Spleen (tissue), 11 donors: ENCODE measurements at regions not wholly inside any gene's neighbourhood (a gene's known extent, or its start where the extent isn't known, plus 50 kb on each side); places are given as distances from the start of the nearest gene placed in this dataset.

Experiments used
- DNase-seq: peaks from one replicate; pipeline ENCODE4 v3.0.0-alpha.2; 2020
- H3K27ac ChIP-seq, 8 donors: fragments of 200-600 bp; sonication (generic) in 7 of 8; 1 replicate in 4 of 8; 2 replicates in 4 of 8; pipeline versions ENCODE4 v1.5.0 to v1.8.0; 2016 to 2021; ENCODE audit warnings: inconsistent platforms in 4 of 8, mild to moderate bottlenecking in 4 of 8, moderate library complexity in 1 of 8
- H3K27me3 ChIP-seq, 7 donors: fragments of 200-600 bp; sonication (generic) in 6 of 7; replicated peaks in 1 of 7; 1 replicate in 4 of 7; 2 replicates in 3 of 7; pipeline versions ENCODE4 v1.5.0 to v1.8.0; 2016 to 2021; ENCODE audit warnings: inconsistent platforms in 3 of 7, mild to moderate bottlenecking in 1 of 7
- H3K36me3 ChIP-seq, 6 donors: fragments of 200-600 bp; sonication (generic) in 5 of 6; 1 replicate in 4 of 6; 2 replicates in 2 of 6; pipeline versions ENCODE4 v1.5.0 to v1.8.0; 2016 to 2021; ENCODE audit warnings: inconsistent platforms in 2 of 6
- H3K4me1 ChIP-seq, 6 donors: fragments of 200-600 bp; sonication (generic) in 5 of 6; 1 replicate in 3 of 6; 2 replicates in 3 of 6; pipeline versions ENCODE4 v1.5.0 to v1.8.0; 2016 to 2021; ENCODE audit warnings: inconsistent platforms in 3 of 6
- H3K4me3 ChIP-seq, 8 donors: fragments of 200-600 bp; sonication (generic) in 7 of 8; 1 replicate in 4 of 8; 2 replicates in 4 of 8; pipeline versions ENCODE4 v1.5.0 to v1.8.0; 2016 to 2021; ENCODE audit warnings: inconsistent platforms in 4 of 8, mild to moderate bottlenecking in 4 of 8, moderate library complexity in 2 of 8
- H3K9me3 ChIP-seq, 8 donors: fragments of 200-600 bp; sonication (generic) in 7 of 8; 1 replicate in 4 of 8; 2 replicates in 4 of 8; pipeline versions ENCODE4 v1.5.0 to v1.8.0; 2016 to 2021; ENCODE audit warnings: inconsistent platforms in 4 of 8
- POLR2A ChIP-seq, 3 donors: fragments of 450-650 bp; IDR thresholded peaks; one replicate each; pipeline ENCODE4 v1.5.1; 2017; ENCODE audit warnings: antibody characterized with exemption in 3 of 3, mild to moderate bottlenecking in 1 of 3
- POLR2AphosphoS5 ChIP-seq, 3 donors: sonication (generic); formaldehyde crosslinking; IDR thresholded peaks; one replicate each; pipeline ENCODE4 v1.5.1; 2017; ENCODE audit warnings: antibody characterized with exemption in 3 of 3
- WGBS, 5 donors: extraction: QIAGEN DNeasy Blood & Tissue Kit in 3 of 5; methylation state at CpG; one replicate each; pipeline versions ENCODE4 v1.1.5 to v1.1.7; 2013 to 2018; 5-methylcytosine and 5-hydroxymethylcytosine counted together
- intact Hi-C: fragments of 100-400 bp; cut with DNase I; formaldehyde crosslinking; loops from one replicate; pipeline ENCODE4 v1.15.0; 2023; ENCODE audit warnings: low total_unique reads
- TF ChIP-seq, protein P1 (sequence below), 11 experiments: fragments of 200-600 bp in 7 of 11; fragments of 450-650 bp in 4 of 11; sonication (generic) in 4 of 11; IDR thresholded peaks in 8 of 11; conservative IDR thresholded peaks in 3 of 11; 1 replicate in 7 of 11; 2 replicates in 4 of 11; pipeline versions ENCODE4 v1.4.0 to v1.8.0; 2016 to 2021; ENCODE audit warnings: antibody characterized with exemption in 11 of 11, inconsistent platforms in 4 of 11, mild to moderate bottlenecking in 1 of 11
- donor health status: healthy with polysubstance abuse.
- donor health status: DM: no; HTN: no; CAD: no; lungs with moderate emphysema.
- donor health status: DM: no; HTN: no; CAD: no.
- donor health status: Bipolar disorder and iron deficiency.
- donor health status: healthy.
- donor health status: DM: no; HTN: no; CAD: no.
- donor health status: DM: yes; HTN: yes; CAD: no.

GRCh38 chr4:186813377-186814068 is 89.9 kb upstream of the FAT1 start:
- Histone ChIP-seq H3K27me3 (no peaks in the 10 kb centered on the region), H3K4me3 (no peak overlapping the region), H3K27ac (no peak overlapping the region), H3K9me3 (peaks cover 0 to 7% (median 0%) of the 10 kb centered on the region in 8 donors), H3K36me3 (no peaks in the 10 kb centered on the region), H3K4me1 (no peaks in the 10 kb centered on the region)
- intact Hi-C loops: no loop called here
- no peak for DNase-seq
- 75 to 80% (median 76%) methylated on average over 3 of the region's 3 CpGs for WGBS, 5 donors
- TF ChIP-seq POLR2AphosphoS5 (IDR thresholded peaks at IDR 0.05): no peak
- TF ChIP-seq, protein P1, sequence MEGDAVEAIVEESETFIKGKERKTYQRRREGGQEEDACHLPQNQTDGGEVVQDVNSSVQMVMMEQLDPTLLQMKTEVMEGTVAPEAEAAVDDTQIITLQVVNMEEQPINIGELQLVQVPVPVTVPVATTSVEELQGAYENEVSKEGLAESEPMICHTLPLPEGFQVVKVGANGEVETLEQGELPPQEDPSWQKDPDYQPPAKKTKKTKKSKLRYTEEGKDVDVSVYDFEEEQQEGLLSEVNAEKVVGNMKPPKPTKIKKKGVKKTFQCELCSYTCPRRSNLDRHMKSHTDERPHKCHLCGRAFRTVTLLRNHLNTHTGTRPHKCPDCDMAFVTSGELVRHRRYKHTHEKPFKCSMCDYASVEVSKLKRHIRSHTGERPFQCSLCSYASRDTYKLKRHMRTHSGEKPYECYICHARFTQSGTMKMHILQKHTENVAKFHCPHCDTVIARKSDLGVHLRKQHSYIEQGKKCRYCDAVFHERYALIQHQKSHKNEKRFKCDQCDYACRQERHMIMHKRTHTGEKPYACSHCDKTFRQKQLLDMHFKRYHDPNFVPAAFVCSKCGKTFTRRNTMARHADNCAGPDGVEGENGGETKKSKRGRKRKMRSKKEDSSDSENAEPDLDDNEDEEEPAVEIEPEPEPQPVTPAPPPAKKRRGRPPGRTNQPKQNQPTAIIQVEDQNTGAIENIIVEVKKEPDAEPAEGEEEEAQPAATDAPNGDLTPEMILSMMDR (IDR thresholded peaks at IDR 0.05 in 8 of 11, conservative IDR thresholded peaks at IDR 0.05 in 3 of 11): no peak
- no peak for TF ChIP-seq POLR2A (IDR thresholded peaks at IDR 0.05)

DNA sequence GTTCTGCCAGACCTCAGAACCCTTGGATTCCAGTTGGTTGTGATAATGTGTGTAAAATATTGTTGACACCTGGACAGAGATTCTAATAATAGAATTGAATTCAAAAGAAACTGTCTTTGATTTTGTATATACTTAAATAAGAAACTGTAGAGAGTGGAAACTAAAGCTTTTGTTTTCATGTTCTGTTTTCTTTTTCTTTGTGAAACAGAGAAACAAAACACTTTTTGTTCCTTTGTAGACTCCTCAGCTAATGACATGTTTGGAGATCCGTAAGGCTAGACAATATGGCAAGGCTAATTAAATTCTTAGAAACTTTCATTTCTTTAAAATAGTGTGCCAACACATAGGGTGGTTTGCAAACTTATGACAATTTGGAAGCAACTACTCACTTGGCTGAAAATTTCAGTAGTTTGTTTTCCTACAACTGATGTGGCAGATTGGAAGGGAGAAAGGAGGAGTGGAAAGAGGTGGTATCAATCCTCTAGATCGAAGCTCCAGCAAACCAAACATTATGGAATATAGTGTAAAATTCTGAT is 90.9 kb upstream of the FAT1 start:
- no peak overlapping the region for H3K27ac ChIP-seq
- H3K36me3 ChIP-seq: no peaks in the 10 kb centered on the region
- DNase-seq: no peak
- no peak overlapping the region for H3K4me3 ChIP-seq
- H3K27me3 ChIP-seq: no peaks in the 10 kb centered on the region
- intact Hi-C loops: no loop called here
- WGBS, 5 donors: 33 to 42% (median 38%) methylated on average over 2 of the region's 2 CpGs
- H3K4me1 ChIP-seq: no peaks in the 10 kb centered on the region
- TF ChIP-seq, protein P1 (IDR thresholded peaks at IDR 0.05 in 8 of 11, conservative IDR thresholded peaks at IDR 0.05 in 3 of 11): no peak
- TF ChIP-seq POLR2A (IDR thresholded peaks at IDR 0.05): no peak
- no peak for TF ChIP-seq POLR2AphosphoS5 (IDR thresholded peaks at IDR 0.05)
- peaks cover 0 to 7% (median 0%) of the 10 kb centered on the region in 8 donors for H3K9me3 ChIP-seq

DNA sequence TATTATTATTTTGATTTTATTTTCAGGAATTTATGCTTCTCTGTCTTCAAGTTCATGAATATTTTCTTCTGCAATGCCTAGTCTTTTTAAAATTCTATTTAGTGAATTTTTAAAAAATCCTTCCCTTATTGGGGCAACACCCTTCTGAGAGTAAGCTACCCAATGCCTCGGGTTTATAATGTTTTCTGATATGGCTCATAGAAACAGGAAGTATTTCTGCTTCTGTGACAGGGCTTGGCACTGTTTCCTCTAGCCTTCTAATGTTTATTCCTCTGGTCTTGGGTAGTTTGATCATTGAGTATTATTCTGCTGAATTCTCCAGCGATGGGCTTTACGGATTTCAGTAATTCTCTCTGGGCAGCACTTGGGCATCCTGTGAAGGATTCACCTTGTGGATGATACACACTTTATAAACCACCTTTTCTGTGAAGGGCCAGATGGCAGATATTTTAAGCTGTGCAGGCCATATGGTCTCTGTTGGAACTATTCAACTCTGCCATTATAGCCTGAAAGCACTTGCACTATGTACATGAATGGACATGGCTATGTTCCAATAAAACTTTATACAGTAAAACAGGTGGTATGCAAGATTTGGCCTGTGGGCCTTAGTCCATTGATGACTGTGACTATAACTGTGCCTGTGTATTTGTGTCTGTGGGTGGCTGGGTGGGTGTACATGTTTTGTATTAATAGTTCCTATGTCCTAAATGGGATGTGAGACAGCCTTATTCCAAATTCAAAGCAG is 95.9 kb upstream of the FAT1 start:
- Histone ChIP-seq H3K9me3 (no peaks in the 10 kb centered on the region), H3K36me3 (no peaks in the 10 kb centered on the region), H3K27me3 (no peaks in the 10 kb centered on the region), H3K27ac (no peak overlapping the region), H3K4me1 (no peaks in the 10 kb centered on the region), H3K4me3 (no peak overlapping the region)
- DNase-seq: no peak
- TF ChIP-seq, protein P1 (IDR thresholded peaks at IDR 0.05 in 8 of 11, conservative IDR thresholded peaks at IDR 0.05 in 3 of 11): no peak
- TF ChIP-seq POLR2A (IDR thresholded peaks at IDR 0.05): no peak
- no peak for TF ChIP-seq POLR2AphosphoS5 (IDR thresholded peaks at IDR 0.05)
- intact Hi-C loops: no loop called here
- 61 to 66% (median 64%) methylated on average over 3 of the region's 3 CpGs for WGBS, 5 donors

DNA sequence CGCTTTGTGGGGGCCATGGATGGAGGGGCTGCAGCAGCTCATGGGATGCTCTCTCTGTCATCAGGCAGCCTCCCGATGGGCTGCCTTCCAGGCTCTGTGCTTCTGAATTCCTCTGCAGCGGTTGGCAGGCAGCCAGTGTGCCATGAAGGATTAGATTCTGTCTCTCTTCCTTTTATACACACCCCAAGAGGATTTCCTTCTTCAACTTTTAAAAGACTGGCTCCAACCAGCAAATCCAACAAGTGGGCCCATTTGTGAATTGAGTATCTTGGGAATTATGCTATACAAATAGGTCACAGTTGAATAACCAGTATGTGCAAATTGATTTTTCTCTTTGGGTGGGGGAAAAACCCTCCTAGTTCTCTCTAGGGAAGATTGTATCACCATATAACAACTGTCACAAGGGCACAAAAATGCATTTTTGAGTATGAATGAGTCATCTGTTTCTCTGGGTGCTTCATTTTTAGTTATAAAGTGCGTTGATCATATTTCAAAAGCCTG is 96.8 kb upstream of the FAT1 start:
- Histone ChIP-seq H3K4me1 (no peaks in the 10 kb centered on the region), H3K27me3 (no peaks in the 10 kb centered on the region), H3K9me3 (no peaks in the 10 kb centered on the region), H3K27ac (no peak overlapping the region), H3K4me3 (no peak overlapping the region), H3K36me3 (no peaks in the 10 kb centered on the region)
- WGBS, 5 donors: 59 to 75% (median 62%) methylated on average over 4 of the region's 4 CpGs
- no peak for DNase-seq
- TF ChIP-seq, protein P1 (IDR thresholded peaks at IDR 0.05 in 8 of 11, conservative IDR thresholded peaks at IDR 0.05 in 3 of 11): no peak
- TF ChIP-seq POLR2A (IDR thresholded peaks at IDR 0.05) (no peak), POLR2AphosphoS5 (IDR thresholded peaks at IDR 0.05) (no peak)
- intact Hi-C loops: no loop called here
